ENCODE measurements at regions not wholly inside any gene's neighbourhood (a gene's known extent, or its start where the extent isn't known, plus 50 kb on each side); places are given as distances from the start of the nearest gene placed in this dataset.

DNA sequence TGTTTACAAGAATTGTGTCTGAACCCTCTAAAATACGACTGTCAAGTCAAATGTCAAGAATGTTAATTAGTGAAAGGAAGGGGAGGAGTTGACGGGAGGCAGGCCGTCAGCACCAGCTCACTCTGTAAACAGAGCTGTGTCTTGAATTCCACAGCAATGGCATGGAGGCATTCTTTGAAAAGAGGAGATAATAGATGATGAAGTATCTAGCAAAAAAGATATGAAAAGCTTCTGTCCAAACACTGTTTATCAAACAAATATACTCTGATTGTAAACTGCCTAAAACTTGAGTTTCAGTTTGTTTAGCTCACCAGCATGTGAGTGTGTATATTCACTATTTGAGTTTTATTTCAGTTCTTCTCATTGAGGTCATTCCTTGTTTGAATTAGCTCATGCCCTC, 94.7 kb upstream of the CDC42EP3 start:
- TF ChIP-seq POLR2A (IDR thresholded peaks at IDR 0.05; ENCODE audit: low read depth, low read length) (no peak), POLR2AphosphoS5 (IDR thresholded peaks at IDR 0.05; ENCODE audit: low read depth, low read length) (no peak), TAF1 (IDR thresholded peaks at IDR 0.05; ENCODE audit: low read depth, low read length) (no peak), SPI1 (IDR thresholded peaks at IDR 0.05; ENCODE audit: low read depth, low read length) (no peak)

Measured in GM12891 (cell line).